HT1080 (cell line): ENCODE measurements at regions not wholly inside any gene's neighbourhood (a gene's known extent, or its start where the extent isn't known, plus 50 kb on each side); places are given as distances from the start of the nearest gene placed in this dataset.
A peak's percentile ranks its signal among the peaks of the same experiment; 100 is the strongest.
"Not testable (repeated sequence)": the region's sequence is repeated elsewhere in the genome, so short reads cannot be mapped to it uniquely, and the experiment has no call there.

Experiments used
- DNase-seq: peaks from one replicate; pipeline ENCODE4 v3.0.0-alpha.2; 2015; ENCODE audit warnings: low read depth

DNA sequence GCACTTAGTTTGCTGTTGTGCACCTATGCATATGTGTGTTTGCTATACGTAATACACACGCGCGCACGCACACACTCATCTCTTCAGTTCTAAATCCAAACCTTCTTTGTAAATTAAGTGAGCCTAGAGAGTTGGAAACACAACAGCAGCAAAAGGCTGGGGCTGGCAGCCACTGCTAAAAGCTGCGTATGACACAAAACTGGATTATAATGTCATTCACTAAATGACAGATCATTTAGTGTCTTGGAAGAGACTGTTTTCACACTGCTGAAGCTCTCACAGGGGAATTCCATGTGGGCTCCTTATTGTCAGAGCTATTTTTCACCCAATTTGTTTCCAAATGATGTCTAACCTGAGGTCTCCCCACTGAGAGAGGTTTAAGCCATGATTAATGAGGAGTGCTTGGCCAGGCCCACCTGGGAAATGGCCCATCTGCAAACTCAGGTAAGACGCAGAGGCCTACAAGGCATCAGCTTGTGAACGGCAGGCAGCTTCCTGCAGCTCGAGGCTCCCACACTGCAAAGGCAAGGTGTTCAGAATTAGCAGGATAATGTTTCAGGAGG lies 94.2 kb downstream of the OLIG3 start:
- no peak for DNase-seq

- DNase-seq, result no peak
Measured at GRCh38 chr6:137395316-137395715, 98.9 kb downstream of the OLIG3 start.

DNA sequence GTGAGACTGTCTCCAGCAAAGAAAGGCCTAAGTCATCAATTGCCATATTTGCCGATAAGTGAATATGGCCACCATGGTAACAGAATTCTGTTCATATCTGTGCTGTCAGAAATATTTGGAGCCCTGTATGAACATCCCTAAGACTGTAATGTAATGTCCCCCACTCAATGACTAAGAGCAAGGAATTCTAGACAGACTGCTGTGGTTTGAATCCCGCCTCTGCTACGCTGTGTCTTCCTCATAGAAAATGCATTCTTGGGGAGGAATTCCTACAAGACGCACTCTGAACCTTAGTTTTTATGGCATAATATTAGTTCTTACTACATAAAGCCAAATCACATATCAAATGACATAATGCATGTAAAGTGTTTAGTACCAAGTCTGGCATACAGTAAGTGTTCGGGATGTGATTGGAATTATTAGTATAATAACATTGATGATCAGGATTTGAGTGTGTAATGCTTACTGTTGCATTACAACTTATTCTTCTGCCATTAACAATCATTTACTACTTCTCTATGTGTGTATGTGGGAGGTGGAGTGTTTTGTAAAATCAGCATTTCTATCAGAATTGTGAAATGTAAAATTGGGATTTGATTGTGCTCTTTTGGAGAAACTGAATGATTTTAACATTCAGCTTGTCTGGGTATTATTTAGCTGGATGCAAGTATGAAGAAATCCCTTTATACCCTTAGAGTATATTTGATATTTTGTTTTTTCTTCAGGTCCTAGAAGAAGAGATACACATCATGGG lies 103.0 kb downstream of the OLIG3 start:
- no peak for DNase-seq

GRCh38 chr6:137390334-137390733 lies 103.9 kb downstream of the OLIG3 start:
- no peak for DNase-seq

DNA sequence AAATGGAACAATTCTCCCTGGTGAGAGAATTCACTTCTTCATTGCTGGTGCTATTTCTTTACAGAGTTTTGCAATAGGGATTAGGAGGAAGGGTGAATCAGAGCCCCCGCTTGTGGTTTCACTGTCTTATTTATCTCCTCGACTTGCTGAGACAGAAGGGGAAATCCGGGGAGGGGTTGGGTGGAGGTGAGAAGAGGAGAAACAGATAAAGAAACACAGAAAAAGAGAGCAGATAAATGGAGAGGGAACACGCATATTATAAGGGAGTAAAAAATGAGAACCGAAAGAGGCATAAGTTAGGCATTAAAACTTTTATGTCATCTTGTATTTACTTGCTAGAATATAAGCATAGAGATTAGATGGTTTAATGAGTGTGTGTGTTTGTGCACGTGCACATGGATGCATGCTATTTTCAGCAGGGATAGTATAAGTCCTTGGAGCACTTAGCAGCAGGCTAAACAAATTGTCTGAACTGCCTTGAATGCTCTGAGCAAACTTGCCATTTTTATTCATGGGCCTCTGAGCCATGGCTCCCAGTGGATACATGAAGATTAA lies 105.0 kb downstream of the OLIG3 start:
- peak; percentile 77 for DNase-seq

DNA sequence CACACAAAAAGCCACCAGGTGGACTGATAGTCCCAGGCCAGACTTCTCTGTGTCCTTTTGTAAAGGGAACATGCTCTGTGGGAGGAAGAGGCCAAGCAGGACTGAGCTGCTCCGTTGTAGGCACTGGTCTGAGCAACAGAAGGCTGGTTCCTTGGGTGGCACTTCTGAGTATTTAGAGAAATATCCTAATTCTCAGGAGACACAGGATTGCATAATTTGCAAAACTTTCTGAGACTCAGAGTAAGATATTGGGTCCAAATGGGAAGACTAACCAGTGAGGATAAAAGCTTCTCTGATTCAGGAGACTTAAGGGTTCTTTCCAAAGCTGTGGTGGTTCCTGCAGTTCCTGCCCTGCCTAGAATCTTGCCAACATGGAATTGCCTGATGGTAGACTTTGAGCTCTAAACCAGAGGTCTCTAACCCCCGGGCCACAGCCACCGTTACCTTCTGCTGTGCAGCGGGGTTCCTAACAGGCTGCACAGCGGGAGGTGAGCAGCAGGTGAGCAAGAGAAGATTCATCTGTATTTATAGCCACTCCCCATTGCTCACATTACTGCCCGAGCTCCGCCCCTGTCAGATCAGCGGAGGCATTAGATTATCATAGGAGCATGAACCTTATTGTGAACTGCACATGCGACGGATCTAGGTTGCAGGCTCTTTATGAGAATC lies 107.0 kb downstream of the OLIG3 start:
- no peak for DNase-seq

- not testable (repeated sequence) for DNase-seq
Measured at GRCh38 chr6:137383287-137383686, 110.9 kb downstream of the OLIG3 start.

DNA sequence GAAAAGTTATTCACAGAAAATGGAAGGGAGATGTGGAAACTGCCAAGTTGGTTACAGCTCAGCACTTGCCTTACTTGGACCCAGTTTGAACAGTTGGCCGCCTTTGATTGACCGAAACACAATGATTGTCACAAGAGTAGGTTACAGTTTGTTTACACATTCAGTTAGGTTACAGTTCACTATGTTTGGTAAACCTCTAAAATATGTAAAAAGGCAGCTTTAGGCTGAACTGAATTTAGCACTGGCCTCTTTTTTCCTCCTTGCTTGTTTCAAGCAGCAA lies 116.2 kb downstream of the OLIG3 start:
- DNase-seq, result no peak

GRCh38 chr6:137373296-137373695 lies 120.9 kb downstream of the OLIG3 start:
- DNase-seq, result no peak

DNA sequence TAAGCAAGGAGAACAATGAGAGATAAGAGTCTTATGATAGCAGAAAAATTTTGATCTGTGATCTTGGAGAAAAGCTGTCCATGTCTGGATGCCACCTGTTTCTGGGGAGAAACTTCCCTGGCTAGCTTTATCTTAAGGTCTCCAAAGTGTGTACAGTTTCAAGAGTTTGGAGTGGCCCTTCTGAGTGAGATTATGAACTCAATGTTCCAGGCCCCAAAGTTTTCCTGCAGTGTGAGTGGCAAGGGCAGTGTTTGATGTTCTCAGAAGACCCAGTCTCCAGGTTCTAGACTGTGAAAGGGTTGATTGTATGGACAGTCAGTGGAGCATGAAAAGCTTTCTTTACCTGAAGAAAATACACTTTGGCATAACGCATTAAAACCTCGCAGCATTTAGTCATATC lies 121.7 kb downstream of the OLIG3 start:
- no peak for DNase-seq

DNA sequence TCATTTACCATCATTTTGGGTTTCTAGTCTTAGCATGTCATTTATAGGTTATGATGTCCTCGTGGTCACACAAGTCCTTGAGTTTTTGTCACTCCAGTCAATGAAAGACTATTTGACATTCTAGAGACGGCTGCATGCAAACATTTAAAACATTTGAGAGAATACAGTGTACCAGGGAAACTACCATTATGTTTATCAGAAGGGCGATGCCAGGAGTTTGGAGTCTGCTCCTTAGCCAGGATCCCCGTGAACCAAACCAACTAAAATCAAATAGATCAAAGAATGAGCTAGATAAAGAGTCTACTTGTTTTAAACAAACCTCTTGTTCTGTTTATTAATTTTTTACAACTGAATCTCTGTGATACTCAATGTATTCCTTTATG lies 122.6 kb downstream of the OLIG3 start:
- DNase-seq, result no peak

GRCh38 chr6:137370871-137371633 lies 123.1 kb downstream of the OLIG3 start:
- DNase-seq, result peak; percentile 5

- DNase-seq, result no peak
Measured at GRCh38 chr6:137369136-137369535, 125.1 kb downstream of the OLIG3 start.

GRCh38 chr6:137365707-137366437 lies 128.3 kb downstream of the OLIG3 start:
- DNase-seq, result no peak

- DNase-seq, result peak; percentile 77
Measured at GRCh38 chr6:137363805-137364138, 130.4 kb downstream of the OLIG3 start.

- DNase-seq, result peak; percentile 34
Measured at GRCh38 chr6:137362878-137363804, 131.1 kb downstream of the OLIG3 start.

DNA sequence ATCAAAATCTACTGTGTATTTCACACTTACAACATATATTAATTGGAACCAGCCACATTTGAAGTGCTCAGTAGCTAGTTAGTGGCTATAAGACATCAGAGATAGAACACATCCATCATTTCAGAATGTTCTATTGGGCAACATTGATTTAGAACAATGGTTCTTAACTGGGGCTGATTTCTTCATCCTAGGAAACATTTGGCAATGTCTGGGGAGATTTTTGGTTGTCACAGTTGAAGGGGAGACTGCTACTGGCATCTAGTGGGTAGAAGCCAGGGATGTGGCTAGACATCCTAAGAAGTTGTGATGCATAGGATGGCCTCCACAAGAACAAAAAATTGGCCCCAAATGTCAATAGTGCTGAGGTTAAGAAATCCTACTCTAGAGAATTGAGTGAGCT lies 132.5 kb downstream of the OLIG3 start:
- DNase-seq, result no peak

- no peak for DNase-seq
Measured at GRCh38 chr6:137358273-137358672, 135.9 kb downstream of the OLIG3 start.

GRCh38 chr6:137357948-137358266 lies 136.3 kb downstream of the OLIG3 start:
- DNase-seq, result no peak

GRCh38 chr6:137357263-137357947 lies 136.8 kb downstream of the OLIG3 start:
- no peak for DNase-seq
